ENCODE measurements at regions not wholly inside any gene's neighbourhood (a gene's known extent, or its start where the extent isn't known, plus 50 kb on each side); places are given as distances from the start of the nearest gene placed in this dataset.
A peak's percentile ranks its signal among the peaks of the same experiment; 100 is the strongest.
"Not testable (repeated sequence)": the region's sequence is repeated elsewhere in the genome, so short reads cannot be mapped to it uniquely, and the experiment has no call there.

- no peak for DNase-seq
These were observed 345.4 kb downstream of the SOX9 start for GRCh38 chr17:72466199-72466598.

DNA sequence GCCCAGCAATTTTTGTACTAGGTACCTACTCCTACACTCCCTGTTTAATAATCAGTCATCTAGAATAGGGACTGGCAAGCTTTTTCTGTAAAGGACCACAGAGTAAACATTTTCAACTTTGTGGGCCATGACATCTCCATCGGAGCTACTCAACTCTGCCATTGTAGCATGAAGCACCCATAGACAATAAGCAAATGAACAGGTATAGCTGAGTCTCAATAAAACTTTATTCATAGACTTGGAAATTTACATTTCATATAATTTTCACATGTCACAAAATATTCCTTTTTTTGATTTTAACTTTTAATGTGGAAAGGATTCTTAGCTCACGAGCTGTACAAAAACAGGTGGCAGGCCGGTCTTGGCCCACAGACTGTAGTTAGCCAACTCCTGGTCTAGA is 345.8 kb downstream of the SOX9 start:
- no peak for DNase-seq

GRCh38 chr17:72467841-72468653 is 347.2 kb downstream of the SOX9 start:
- peak in 7 of 56 donors; percentile 11 to 29 (median 18) for DNase-seq

- no peak for DNase-seq
These were observed 348.0 kb downstream of the SOX9 start for GRCh38 chr17:72468841-72469240.

GRCh38 chr17:72470121-72470705 is 349.4 kb downstream of the SOX9 start:
- no peak for DNase-seq

DNA sequence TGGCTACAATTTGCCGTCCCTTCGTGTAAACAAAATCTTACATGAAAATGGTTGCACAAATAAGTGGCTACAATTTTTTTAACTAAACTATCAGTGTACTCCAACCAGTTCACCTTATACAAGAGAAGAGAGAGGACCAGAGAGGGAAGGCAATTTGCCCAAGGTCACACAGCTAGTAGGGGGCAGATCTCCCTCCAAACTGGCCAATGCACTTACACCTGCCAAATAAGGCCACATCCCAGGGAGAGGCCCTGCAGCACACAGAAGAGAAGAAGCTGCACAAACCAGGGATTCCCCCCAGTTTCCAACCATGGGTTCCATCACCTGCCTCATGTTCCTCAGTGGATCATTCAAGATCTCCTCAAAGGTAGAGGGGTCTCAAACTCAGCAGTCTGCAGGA is 349.9 kb downstream of the SOX9 start:
- no peak for DNase-seq

GRCh38 chr17:72471296-72471695 is 350.5 kb downstream of the SOX9 start:
- no peak for DNase-seq

DNA sequence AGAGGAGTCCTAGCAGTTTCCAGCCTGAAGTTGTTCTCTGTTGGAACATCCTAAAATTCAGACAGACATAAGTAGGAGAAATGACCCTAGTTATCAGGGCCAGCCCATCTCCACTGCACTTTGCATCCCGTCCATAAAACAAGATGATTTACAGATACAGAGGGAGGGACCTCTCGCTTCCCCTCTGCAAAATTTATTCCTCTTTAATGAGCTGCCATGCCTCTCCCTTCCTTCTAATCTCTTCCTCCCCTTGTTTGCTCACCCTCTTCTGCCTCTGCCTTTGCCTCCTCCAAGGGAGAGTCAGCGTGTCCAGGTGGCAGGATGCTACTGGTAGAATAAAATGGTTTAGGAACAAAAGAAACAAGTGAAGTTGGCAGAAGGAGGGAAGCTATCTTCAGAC is 351.3 kb downstream of the SOX9 start:
- DNase-seq = no peak

DNA sequence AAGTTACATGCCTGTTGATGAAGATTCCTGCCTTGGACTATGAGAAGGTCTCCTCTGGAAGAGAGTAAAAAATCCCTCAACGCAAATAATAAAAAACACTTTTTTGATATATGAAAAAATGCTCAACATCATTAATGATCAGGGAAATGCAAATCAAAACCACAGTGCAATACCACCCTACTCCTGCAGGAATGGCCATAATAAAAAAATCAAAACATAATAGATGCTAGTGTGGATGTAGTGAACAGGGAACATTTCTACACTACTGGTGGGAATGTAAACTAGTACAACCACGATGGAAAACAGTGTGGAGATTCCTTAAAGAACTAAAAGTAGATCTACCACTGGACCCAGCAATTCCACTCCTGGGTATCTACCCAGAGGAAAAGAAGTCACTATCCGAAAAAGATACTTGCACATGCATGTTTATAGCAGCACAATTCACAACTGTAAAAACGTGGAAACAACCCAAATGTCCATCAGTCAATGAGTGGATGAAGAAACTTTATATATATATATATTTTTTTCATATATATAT is 352.1 kb downstream of the SOX9 start:
- not testable (repeated sequence) for DNase-seq

DNA sequence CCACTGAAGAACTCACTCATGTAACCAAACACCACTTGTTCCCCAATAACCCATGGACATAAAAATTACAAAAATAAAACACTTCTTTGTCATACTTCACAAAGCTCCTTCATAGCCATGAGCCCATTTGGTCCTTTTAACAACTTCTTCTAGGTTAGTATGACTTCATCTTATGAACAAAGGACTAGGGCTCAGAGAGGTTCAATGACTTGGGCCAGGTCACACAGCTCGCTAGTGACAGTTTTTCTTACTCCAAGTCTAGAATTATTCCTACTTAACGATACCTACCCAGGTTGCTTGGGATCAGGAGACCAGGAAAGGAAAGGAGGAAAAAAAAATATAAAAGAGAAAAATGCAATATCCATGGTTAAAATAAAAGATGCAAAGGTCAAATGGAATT is 353.4 kb downstream of the SOX9 start:
- DNase-seq = no peak

DNA sequence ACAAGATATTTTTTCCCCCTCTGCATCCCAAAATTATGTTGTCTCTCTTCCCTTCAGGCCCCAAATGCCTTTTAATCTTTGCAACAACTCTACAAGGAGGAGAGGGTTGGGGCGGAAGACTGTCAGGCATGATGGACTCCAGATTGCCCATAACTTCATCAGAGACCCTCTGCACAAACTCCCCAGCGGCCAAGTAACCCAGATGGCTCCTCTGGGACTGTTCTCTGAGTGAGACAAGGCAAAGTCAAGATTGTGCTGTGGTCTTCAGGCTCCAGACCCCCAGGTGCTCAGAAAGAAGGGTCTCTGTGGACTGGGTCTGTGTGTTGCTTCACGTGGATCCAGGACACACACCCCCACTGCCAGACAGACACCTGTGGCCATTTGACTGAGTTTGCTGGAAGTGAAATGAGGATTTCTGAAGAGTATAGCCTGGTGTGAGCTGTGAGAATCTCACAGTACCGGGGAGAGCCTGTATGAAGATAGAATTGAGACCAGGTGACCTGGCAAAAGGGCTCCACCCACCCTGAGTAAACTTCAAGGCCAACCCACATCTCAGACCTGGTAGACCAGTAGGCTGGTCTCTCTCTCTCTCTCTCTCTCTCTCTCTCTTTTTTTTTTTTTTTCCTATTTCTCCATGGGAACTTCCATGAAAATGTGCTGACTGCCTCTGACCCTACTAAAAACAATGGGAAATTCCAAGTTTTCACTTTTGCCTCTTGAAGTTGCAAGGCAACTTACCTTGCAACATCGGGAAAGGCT is 354.1 kb downstream of the SOX9 start:
- DNase-seq = no peak

GRCh38 chr17:72476134-72476533 is 355.3 kb downstream of the SOX9 start:
- DNase-seq = no peak

DNA sequence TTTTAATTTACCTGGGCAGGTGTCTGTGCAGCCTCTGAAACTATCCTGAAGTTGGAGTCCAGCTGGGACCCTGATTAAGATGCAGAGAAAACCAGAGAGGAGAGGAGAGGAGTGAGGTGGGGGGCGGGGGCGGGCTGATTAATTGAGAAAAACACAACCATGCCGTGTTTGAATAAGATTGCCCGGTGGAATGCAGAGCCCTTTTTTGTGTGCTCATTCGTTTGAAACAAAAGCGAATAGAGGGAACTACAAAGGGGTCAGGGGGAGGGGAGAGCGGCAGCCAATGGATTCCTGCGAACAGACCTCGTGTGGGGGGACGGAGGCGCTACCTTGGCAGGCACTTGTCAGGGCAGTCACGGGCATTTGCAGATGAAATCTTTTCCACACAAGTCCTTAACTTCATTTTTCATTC is 355.8 kb downstream of the SOX9 start:
- DNase-seq = peak in 26 of 56 donors; percentile 5 to 63 (median 28)

GRCh38 chr17:72477491-72477890 is 356.7 kb downstream of the SOX9 start:
- DNase-seq = no peak

DNA sequence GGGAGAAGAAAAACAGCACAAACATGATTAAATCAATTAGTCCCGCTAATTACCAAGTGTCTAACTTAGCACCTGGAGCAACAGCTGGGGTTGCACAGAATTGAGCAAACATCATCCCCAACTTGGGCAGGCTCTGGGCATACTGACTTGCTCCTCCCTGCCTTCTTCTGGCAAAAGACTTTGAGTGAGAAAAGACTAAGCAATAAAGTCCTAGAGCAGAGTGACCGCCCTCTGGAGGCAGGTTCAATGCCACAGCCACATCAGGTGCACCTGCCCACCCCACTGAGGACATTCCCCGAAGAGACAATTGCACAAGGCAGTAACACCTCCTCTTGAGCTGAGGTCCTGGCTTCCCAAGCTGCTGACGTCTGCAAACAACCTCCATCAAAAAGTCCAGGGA is 358.3 kb downstream of the SOX9 start:
- no peak for DNase-seq

DNA sequence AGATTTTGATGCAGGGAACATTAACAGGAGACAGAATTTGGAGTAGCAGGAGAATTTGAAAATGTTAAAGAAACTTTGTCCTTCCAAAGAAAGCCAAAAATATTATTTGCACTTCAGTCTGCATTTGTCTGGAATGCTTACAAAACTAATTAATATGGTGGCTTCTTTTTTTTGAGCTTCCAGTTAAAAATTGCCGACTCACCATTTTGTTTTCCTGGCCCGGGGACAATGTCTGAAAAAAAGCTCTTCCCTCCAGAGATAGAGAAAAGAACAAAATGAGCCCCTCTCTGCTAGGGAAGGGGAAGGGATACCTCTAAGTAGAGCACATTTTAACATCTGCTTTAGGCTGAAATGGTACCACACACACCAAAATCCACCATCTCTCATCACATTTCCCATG is 360.8 kb downstream of the SOX9 start:
- no peak for DNase-seq

DNA sequence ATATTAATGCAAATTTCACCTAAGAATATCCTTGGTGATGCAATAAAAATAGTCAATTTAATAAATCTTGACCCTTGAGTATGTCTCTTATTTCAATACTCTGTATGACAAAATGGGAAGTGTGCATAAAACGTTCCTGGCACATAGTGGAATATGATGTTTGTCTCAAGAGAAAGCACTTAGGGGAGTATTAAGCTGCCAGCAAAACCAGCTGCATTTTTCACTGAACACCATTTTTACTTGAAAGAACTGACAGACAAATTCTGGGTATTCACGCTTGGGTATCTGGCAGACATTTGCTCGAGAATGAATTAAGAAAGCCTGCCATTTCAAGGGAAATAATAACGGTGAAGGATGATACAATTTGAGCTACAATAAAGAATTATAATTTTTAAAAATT is 364.8 kb downstream of the SOX9 start:
- DNase-seq = no peak

GRCh38 chr17:72486806-72487205 is 366.0 kb downstream of the SOX9 start:
- no peak for DNase-seq

GRCh38 chr17:72487731-72488494 is 367.1 kb downstream of the SOX9 start:
- no peak for DNase-seq

DNA sequence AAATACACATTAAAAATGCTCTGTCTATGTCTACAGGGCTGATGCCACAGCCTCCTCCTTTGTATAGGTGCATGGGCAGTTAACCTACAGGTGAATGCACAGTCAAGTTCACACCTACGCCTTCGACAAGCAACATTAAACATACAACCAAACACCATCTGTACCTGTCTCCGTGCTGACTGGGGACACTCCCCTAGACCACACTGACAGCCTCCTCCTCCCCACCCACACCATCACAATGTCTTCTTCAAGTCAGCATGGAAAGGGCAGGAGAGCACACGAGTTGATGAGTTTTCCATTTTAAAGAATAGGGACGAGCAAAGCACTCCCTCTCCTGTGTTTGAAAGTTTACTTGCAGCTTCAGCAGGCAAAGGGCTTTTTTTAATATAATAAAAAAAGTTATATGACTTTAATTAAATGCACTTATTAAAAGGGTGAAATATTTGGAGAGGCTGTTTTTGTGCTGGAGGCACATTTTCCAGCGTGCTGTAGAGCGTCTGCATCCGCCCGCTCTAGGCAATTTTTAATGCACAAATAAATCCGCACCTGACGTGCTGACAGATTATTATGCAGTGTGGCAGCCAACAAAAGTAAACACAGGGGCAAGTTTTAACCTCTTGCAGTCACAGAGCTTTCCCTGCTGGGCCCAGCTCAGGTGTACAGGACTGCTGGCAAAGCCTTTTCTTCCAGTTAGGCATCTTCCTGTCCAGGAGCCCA is 367.9 kb downstream of the SOX9 start:
- DNase-seq = no peak

GRCh38 chr17:72489272-72489641 is 368.4 kb downstream of the SOX9 start:
- DNase-seq = no peak

All from nucleus accumbens (tissue), 56 donors.